ENCODE measurements at regions not wholly inside any gene's neighbourhood (a gene's known extent, or its start where the extent isn't known, plus 50 kb on each side); places are given as distances from the start of the nearest gene placed in this dataset.
A peak's percentile ranks its signal among the peaks of the same experiment; 100 is the strongest.

DNA sequence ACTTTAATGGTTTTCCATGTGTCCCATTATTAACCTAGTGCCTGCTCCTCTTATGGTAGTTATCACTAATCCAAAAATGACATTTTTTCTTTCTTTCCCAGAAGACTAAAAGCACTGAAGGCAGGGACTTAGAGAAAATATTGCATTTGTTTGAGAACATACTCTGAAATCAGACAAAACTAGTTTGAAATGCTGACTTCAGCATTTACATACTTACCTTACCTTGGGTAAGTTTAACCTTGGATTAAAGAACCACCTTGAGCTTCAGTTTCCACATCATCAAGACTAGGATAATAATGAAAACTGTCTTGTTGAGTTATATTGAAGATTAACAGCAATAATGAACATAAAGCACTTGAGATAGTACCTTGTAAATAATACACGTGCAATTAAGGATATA, 413.0 kb downstream of the SOX2 start:
- H3K4ac ChIP-seq (ENCODE audit: low read depth, low read length): no peak overlapping the region
- no peak overlapping the region for H2BK120ac ChIP-seq (ENCODE audit: low read depth, low read length)
- H3K4me2 ChIP-seq (ENCODE audit: low read depth, low read length): no peak overlapping the region
- POLR2A ChIA-PET (ENCODE audit: unreplicated experiment): no interaction called here
- intact Hi-C loops (cut with micrococcal nuclease): no loop called here
- ATAC-seq (ENCODE audit: low read depth): no peak
- no peak overlapping the region for H2AK9ac ChIP-seq (replicated peaks; ENCODE audit: low read depth, low read length, poor library complexity)
- no peak overlapping the region for H3K14ac ChIP-seq (replicated peaks; ENCODE audit: low read depth, low read length)
- CTCF ChIA-PET: no interaction called here
- no peaks in the 10 kb centered on the region for H3K36me3 ChIP-seq (ENCODE audit: control insufficient read depth, insufficient read depth, low read length)
- no peaks in the 10 kb centered on the region for H3K79me1 ChIP-seq (ENCODE audit: low read depth in 1 of 2, low read length in 2 of 2)
- H2BK20ac ChIP-seq (ENCODE audit: low read depth, low read length): no peak overlapping the region
- DNase-seq: no peak
- H3K9ac ChIP-seq (ENCODE audit: low read depth, low read length): no peak overlapping the region
- no peak overlapping the region for H2AK5ac ChIP-seq (ENCODE audit: low read depth, low read length)
- no peak overlapping the region for H3K4me3 ChIP-seq (ENCODE audit: insufficient read depth, low read depth, low read length)
- no peaks in the 10 kb centered on the region for H3K4me1 ChIP-seq (ENCODE audit: control insufficient read depth, insufficient read depth, low read length)
- WGBS, 2 experiments (ENCODE audit: extremely low coverage in 2 of 2, insufficient read length in 1 of 2): no CpG with 5 or more reads among the region's 1 CpG
- dilution Hi-C loops (cut with HindIII; ENCODE audit: low sequenced_read_pairs, unreplicated experiment): no loop called here
- H3K27me3 ChIP-seq (ENCODE audit: control insufficient read depth, insufficient read depth, low read length): no peaks in the 10 kb centered on the region
- no peak overlapping the region for H3K23ac ChIP-seq (ENCODE audit: low read depth, low read length)
- H3K9me3 ChIP-seq (ENCODE audit: control insufficient read depth, insufficient read depth, low read length): peaks cover 10% of the 10 kb centered on the region
- H4K8ac ChIP-seq (ENCODE audit: low read depth in 2 of 2, low read length in 2 of 2): no peak overlapping the region
- in situ Hi-C loops (cut with MboI; ENCODE audit: low sequenced_read_pairs): no loop called here
- H3K18ac ChIP-seq (ENCODE audit: low read depth, low read length): no peak overlapping the region
- no TSS peak for BruUV-seq (replicated peaks)
- no peak overlapping the region for H3K27ac ChIP-seq (ENCODE audit: insufficient read depth, low read length)
- H4K20me1 ChIP-seq (ENCODE audit: insufficient read depth, low read length): no peaks in the 10 kb centered on the region
- H2BK15ac ChIP-seq (ENCODE audit: low read depth, low read length): no peak overlapping the region
- TF ChIP-seq MAFK (IDR thresholded peaks at IDR 0.05; ENCODE audit: low read depth, low read length): peak; percentile 88
- TF ChIP-seq, protein P1, sequence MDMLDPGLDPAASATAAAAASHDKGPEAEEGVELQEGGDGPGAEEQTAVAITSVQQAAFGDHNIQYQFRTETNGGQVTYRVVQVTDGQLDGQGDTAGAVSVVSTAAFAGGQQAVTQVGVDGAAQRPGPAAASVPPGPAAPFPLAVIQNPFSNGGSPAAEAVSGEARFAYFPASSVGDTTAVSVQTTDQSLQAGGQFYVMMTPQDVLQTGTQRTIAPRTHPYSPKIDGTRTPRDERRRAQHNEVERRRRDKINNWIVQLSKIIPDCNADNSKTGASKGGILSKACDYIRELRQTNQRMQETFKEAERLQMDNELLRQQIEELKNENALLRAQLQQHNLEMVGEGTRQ (IDR thresholded peaks at IDR 0.05; ENCODE audit: low read depth, low read length): no peak
- H3K9me1 ChIP-seq (ENCODE audit: insufficient read depth, low read length): no peaks in the 10 kb centered on the region
- no peak overlapping the region for H4K91ac ChIP-seq (ENCODE audit: insufficient read depth, low read depth, low read length)
- H3K56ac ChIP-seq (ENCODE audit: extremely low read depth, insufficient read depth, low read length): no peak overlapping the region
- no peak overlapping the region for H2AFZ ChIP-seq (replicated peaks; ENCODE audit: low read length, poor library complexity)
- no peak overlapping the region for H4K5ac ChIP-seq (ENCODE audit: low read depth, low read length)
- no peak overlapping the region for H2BK5ac ChIP-seq (ENCODE audit: low read depth, low read length, poor library complexity, severe bottlenecking)
